GM21576 (cell line): ENCODE measurements at regions not wholly inside any gene's neighbourhood (a gene's known extent, or its start where the extent isn't known, plus 50 kb on each side); places are given as distances from the start of the nearest gene placed in this dataset.

Source experiments
- ATAC-seq: cut with Tn5 transposase; IDR thresholded peaks from one replicate; pipeline ENCODE4 v1.9.1; 2021; ENCODE audit warnings: mild to moderate bottlenecking, moderate library complexity; ENCODE audit not compliant: unreplicated experiment

GRCh38 chr3:189500299-189500698 lies 130.9 kb upstream of the TP63 start:
- ATAC-seq, result no peak

GRCh38 chr3:189500798-189501495 lies 130.2 kb upstream of the TP63 start:
- ATAC-seq, result no peak

GRCh38 chr3:189502256-189502655 lies 128.9 kb upstream of the TP63 start:
- ATAC-seq, result no peak

GRCh38 chr3:189502676-189503257 lies 128.4 kb upstream of the TP63 start:
- no peak for ATAC-seq

GRCh38 chr3:189507856-189508255 lies 123.3 kb upstream of the TP63 start:
- ATAC-seq, result peak; percentile 45

- no peak for ATAC-seq
These were observed 122.2 kb upstream of the TP63 start for GRCh38 chr3:189508784-189509501.

GRCh38 chr3:189512039-189512438 lies 119.2 kb upstream of the TP63 start:
- ATAC-seq, result peak; percentile 83

GRCh38 chr3:189512821-189513220 lies 118.4 kb upstream of the TP63 start:
- no peak for ATAC-seq

- ATAC-seq, result no peak
These were observed 117.7 kb upstream of the TP63 start for GRCh38 chr3:189513281-189514117.

- no peak for ATAC-seq
These were observed 115.2 kb upstream of the TP63 start for GRCh38 chr3:189516039-189516438.

- ATAC-seq, result no peak
These were observed 113.2 kb upstream of the TP63 start for GRCh38 chr3:189517981-189518380.

GRCh38 chr3:189519458-189519857 lies 111.7 kb upstream of the TP63 start:
- ATAC-seq, result no peak

- no peak for ATAC-seq
These were observed 101.7 kb upstream of the TP63 start for GRCh38 chr3:189529468-189529867.

GRCh38 chr3:189529889-189530471 lies 101.2 kb upstream of the TP63 start:
- ATAC-seq, result no peak

GRCh38 chr3:189530822-189531221 lies 100.4 kb upstream of the TP63 start:
- ATAC-seq, result no peak

GRCh38 chr3:189531271-189531670 lies 99.9 kb upstream of the TP63 start:
- ATAC-seq, result no peak

- no peak for ATAC-seq
These were observed 96.7 kb upstream of the TP63 start for GRCh38 chr3:189534531-189534930.

GRCh38 chr3:189537135-189537534 lies 94.1 kb upstream of the TP63 start:
- ATAC-seq, result no peak

- ATAC-seq, result no peak
These were observed 83.7 kb upstream of the TP63 start for GRCh38 chr3:189547448-189547847.

- ATAC-seq, result no peak
These were observed 83.1 kb upstream of the TP63 start for GRCh38 chr3:189548053-189548452.

GRCh38 chr3:189551007-189551406 lies 80.2 kb upstream of the TP63 start:
- ATAC-seq, result no peak
